ENCODE measurements at regions not wholly inside any gene's neighbourhood (a gene's known extent, or its start where the extent isn't known, plus 50 kb on each side); places are given as distances from the start of the nearest gene placed in this dataset.

GRCh38 chr7:13159467-13160184, 472.2 kb downstream of the ARL4A start:
- no peak for DNase-seq

- DNase-seq: no peak
These were observed 473.7 kb downstream of the ARL4A start for GRCh38 chr7:13161125-13161524.

- no peak for DNase-seq
These were observed 478.4 kb downstream of the ARL4A start for GRCh38 chr7:13165854-13166253.

- no peak for DNase-seq
These were observed 479.4 kb downstream of the ARL4A start for GRCh38 chr7:13166801-13167200.

GRCh38 chr7:13169356-13169755, 481.9 kb downstream of the ARL4A start:
- DNase-seq: no peak

DNA sequence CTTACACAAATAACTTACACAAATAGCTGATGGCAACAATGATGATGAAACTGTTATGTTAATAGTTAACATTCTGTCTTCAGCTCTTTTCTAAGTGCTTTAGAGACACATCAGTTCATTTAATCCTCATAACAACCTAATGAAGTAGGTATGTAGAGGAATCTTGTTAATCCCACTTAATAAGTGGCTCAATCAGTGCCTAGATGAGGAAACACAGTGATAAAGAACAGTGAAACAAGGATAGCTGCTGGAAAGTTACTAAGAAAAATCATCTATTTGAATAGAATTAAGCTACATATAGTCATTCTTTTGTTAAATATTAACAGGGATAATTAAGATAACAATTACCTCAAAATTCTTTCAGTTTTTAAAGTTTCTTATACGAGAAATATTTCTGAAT, 487.6 kb downstream of the ARL4A start:
- DNase-seq: no peak

DNA sequence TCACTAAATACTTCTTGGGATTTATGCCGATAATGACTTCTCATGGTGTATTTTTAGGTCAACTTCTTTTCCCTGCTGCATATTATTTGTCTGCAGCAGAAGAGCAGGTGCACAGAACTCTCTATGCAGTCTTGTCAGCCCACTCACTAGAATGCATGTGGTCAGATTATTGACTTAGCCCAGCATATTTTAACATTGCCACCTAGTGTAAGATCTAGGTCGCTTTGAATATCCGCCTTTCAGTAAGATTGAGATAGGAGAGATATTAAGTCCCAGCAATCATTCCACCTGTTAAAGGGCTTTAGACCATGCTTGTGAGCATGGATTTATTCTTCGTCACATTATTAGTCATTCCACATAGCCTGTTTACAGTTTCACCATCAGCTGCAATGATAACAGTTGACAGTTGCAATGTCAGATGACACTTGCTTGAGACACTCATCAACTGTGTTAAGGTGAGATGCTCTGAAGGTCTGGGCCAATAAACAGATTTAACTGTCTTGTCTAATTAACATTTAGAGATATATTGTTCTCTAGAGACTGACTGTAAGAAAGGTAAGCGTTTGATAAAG, 491.7 kb downstream of the ARL4A start:
- no peak for DNase-seq

GRCh38 chr7:13179775-13180523, 492.5 kb downstream of the ARL4A start:
- DNase-seq: no peak

DNA sequence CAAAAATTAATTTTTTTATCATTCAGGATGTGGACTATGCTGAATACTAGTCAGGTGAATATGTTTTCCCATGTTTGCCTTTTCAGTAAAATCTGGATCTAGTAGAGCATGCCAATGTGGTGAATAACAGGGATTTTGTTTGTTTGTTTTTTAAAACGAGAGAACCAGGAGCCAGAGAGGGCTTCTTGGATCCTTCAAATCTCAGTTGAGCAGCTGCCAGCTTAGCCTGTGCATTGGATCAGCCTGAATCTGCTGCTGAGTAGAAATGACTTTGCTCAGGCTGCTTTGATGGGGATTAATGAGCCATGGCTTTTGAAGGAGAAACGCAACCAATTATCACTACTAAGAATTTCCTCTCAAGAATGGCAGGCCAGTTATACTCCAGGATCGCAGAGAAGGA, 493.8 kb downstream of the ARL4A start:
- DNase-seq: peak; percentile 92

DNA sequence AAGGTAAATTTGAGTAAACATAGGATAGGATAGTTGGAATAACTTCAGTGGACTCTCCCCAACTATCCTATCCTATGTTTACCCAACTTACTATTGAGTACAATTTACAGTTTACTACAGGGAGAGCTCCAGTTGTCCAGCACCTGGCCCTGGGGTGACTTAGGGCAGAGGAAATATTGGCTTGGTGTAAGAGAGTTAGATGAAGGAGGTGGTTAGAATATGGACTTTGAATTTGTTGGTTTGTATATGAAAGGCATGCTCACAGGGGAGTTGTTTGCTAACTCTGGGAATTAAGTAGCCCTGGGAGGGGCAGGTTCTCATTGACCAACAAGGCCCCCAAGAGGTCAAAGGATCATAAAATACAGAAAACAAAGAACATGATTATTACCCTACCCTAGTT, 497.7 kb downstream of the ARL4A start:
- no peak for DNase-seq

GRCh38 chr7:13188236-13188805, 500.9 kb downstream of the ARL4A start:
- no peak for DNase-seq

GRCh38 chr7:13188922-13189321, 501.5 kb downstream of the ARL4A start:
- no peak for DNase-seq

DNA sequence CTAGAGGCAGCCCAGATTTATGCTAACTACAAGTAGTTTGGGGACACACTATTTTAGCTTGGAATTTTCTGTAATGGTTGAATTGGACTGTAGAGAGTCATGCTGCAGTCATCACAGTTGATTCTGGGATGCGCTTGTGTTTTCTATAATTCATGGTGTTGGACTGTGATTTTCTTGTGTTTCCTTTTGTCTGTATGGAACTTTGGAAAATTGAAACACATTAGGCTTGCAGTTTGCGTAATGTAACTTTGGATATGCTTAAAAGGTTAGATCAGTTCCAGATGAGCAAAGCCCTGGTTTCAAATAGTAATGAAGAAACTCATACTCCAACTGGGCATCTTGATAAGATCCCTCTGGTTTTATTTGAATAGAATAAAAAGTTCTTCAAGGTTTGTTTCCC, 502.2 kb downstream of the ARL4A start:
- DNase-seq: no peak

DNA sequence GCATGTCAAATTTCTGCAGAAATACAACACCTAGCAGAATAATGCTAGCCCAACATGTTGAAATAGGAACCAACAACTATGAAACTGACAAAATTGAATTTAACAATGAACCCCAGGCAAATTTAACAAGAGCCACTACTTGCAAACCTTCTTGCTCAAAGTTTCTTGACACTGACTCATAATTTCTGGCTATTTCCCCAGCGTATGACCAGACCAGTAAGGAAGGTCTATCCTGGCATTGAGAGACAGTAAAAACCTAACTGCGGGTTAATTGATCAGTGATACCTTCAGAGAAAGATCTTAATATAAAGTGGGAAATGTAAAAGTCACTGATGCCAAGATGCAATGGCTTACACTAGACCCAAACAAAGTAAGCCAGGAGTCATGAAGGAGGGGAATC, 510.1 kb downstream of the ARL4A start:
- DNase-seq: no peak

- no peak for DNase-seq
These were observed 510.6 kb downstream of the ARL4A start for GRCh38 chr7:13198036-13198435.

GRCh38 chr7:13198727-13199126, 511.3 kb downstream of the ARL4A start:
- no peak for DNase-seq

DNA sequence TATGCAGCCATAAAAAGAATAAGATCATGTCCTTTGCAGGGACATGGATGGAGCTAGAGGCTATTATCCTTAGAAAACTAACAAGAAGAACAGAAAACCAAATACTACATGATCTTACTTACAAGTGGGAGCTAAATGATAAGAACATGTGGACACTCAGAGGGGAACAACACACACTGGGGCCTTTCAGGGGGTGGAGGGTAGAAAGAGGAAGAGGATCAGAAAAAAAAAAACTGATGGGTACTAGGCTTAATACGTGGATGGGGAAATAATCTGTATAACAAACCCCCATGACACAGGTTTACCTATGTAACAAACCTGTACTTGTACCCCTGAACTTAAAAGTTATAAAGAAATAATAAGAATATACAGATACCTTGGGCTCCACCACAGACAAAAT, 514.2 kb downstream of the ARL4A start:
- no peak for DNase-seq

GRCh38 chr7:13217768-13218167, 530.3 kb downstream of the ARL4A start:
- no peak for DNase-seq

- no peak for DNase-seq
These were observed 537.6 kb downstream of the ARL4A start for GRCh38 chr7:13225068-13225467.

DNA sequence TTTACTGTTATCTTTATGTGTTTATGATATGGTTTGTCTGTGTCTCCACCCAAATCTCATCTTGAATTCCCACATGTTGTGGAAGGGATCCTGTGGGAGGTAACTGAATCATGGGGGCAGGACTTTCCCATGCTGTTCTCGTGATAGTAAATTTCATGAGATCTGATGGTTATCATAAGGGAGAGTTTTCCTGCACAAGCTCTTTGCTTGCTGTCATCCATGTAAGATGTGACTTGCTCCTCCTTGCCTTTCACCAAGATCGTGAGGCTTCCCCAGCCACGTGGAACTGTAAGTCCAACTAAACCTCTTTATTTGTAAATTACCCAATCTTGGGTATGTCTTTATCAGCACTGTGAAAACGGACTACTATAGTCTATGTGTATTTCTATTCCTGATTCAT, 539.0 kb downstream of the ARL4A start:
- DNase-seq: no peak

- DNase-seq: no peak
These were observed 543.8 kb downstream of the ARL4A start for GRCh38 chr7:13231216-13231615.

- DNase-seq: no peak
These were observed 548.0 kb downstream of the ARL4A start for GRCh38 chr7:13235436-13235835.

- DNase-seq: no peak
These were observed 548.6 kb downstream of the ARL4A start for GRCh38 chr7:13236026-13236425.

GRCh38 chr7:13240349-13240748, 552.9 kb downstream of the ARL4A start:
- DNase-seq: no peak

Data from NCI-H1105 (cell line).